CD4-positive, alpha-beta memory T cell (primary cell): ENCODE measurements at regions not wholly inside any gene's neighbourhood (a gene's known extent, or its start where the extent isn't known, plus 50 kb on each side); places are given as distances from the start of the nearest gene placed in this dataset.

Source experiments
- CTCF ChIA-PET: fragments of 350-600 bp; sonication (Branson Sonifier 250); formaldehyde crosslinking; loops from one replicate; lab custom pipeline; 2021; ENCODE audit warnings: inconsistent platforms; ENCODE audit not compliant: partially characterized antibody; lab: Charles Lee
- POLR2A ChIA-PET: fragments of 350-600 bp; sonication (Branson Sonifier 250); formaldehyde crosslinking; loops from one replicate; lab custom pipeline; 2021; ENCODE audit not compliant: partially characterized antibody; lab: Charles Lee
- DNase-seq, 5 donors: peaks; one replicate each; pipeline versions ENCODE4 v3.0.0 to v3.0.0-alpha.2; 2020 to 2022; ENCODE audit warnings: mixed read lengths in 1 of 5
- H3K27ac ChIP-seq: one replicate; pipeline ENCODE4 v1.7.0; 2013; ENCODE audit warnings: low read depth, low read length
- H3K27me3 ChIP-seq: 2 replicates; pipeline ENCODE4 v1.7.0; 2013; ENCODE audit warnings: mild to moderate bottlenecking, low read length, moderate library complexity; ENCODE audit not compliant: insufficient read depth
- H3K36me3 ChIP-seq: 2 replicates; pipeline ENCODE4 v1.7.0; 2013; ENCODE audit warnings: mild to moderate bottlenecking, low read length, moderate library complexity; ENCODE audit not compliant: insufficient read depth
- H3K4me1 ChIP-seq: 2 replicates; pipeline ENCODE4 v1.7.0; 2013; ENCODE audit warnings: mild to moderate bottlenecking, low read length, moderate library complexity; ENCODE audit not compliant: insufficient read depth
- H3K4me3 ChIP-seq, 2 donors: one replicate each; pipeline ENCODE4 v1.7.0; 2013; ENCODE audit warnings: low read length in 2 of 2, mild to moderate bottlenecking in 1 of 2
- H3K9me3 ChIP-seq, 2 donors: one replicate each; pipeline ENCODE4 v1.7.0; 2013; ENCODE audit warnings: low read length in 2 of 2, control low read depth in 1 of 2; ENCODE audit not compliant: control insufficient read depth in 1 of 2
- H3K27ac Mint-ChIP-seq, 7 donors: one replicate each; pipeline ENCODE4 v1.8.0; 2020 to 2021; ENCODE audit warnings: mixed read lengths in 7 of 7, mild to moderate bottlenecking in 6 of 7, inconsistent platforms in 3 of 7, moderate library complexity in 3 of 7
- H3K27me3 Mint-ChIP-seq, 2 donors: one replicate each; pipeline ENCODE4 v1.8.0; 2020 to 2021; ENCODE audit warnings: mixed read lengths in 2 of 2
- H3K36me3 Mint-ChIP-seq, 2 donors: one replicate each; pipeline ENCODE4 v1.8.0; 2020 to 2021; ENCODE audit warnings: mixed read lengths in 2 of 2, inconsistent platforms in 1 of 2, mild to moderate bottlenecking in 1 of 2
- H3K4me1 Mint-ChIP-seq, 4 donors: one replicate each; pipeline ENCODE4 v1.8.0; 2020 to 2021; ENCODE audit warnings: mixed read lengths in 4 of 4, mild to moderate bottlenecking in 1 of 4
- H3K4me3 Mint-ChIP-seq, 8 donors: one replicate each; pipeline ENCODE4 v1.8.0; 2020 to 2021; ENCODE audit warnings: mixed read lengths in 8 of 8, mild to moderate bottlenecking in 7 of 8, moderate library complexity in 6 of 8, inconsistent platforms in 3 of 8
- H3K9me3 Mint-ChIP-seq, 8 donors: one replicate each; pipeline ENCODE4 v1.8.0; 2020 to 2021; ENCODE audit warnings: mixed read lengths in 8 of 8, mild to moderate bottlenecking in 5 of 8, inconsistent platforms in 3 of 8, moderate library complexity in 1 of 8
- intact Hi-C: fragments of 100-400 bp; cut with micrococcal nuclease; formaldehyde crosslinking; loops from one replicate; pipeline ENCODE4 v1.15.1; 2023

- no peak overlapping the region for H3K27ac ChIP-seq
- H3K36me3 ChIP-seq: no peaks in the 10 kb centered on the region
- H3K27ac Mint-ChIP-seq: no peak overlapping the region
- H3K9me3 Mint-ChIP-seq: peaks cover 0 to 2% (median 0%) of the 10 kb centered on the region in 8 donors
- H3K4me3 Mint-ChIP-seq: no peak overlapping the region
- no peaks in the 10 kb centered on the region for H3K4me1 Mint-ChIP-seq
- H3K36me3 Mint-ChIP-seq: no peaks in the 10 kb centered on the region
- H3K4me1 ChIP-seq: no peaks in the 10 kb centered on the region
- H3K4me3 ChIP-seq: no peak overlapping the region
- POLR2A ChIA-PET: no interaction called here
- H3K9me3 ChIP-seq: no peaks in the 10 kb centered on the region
- CTCF ChIA-PET: no interaction called here
- no peaks in the 10 kb centered on the region for H3K27me3 Mint-ChIP-seq
- intact Hi-C loops: no loop called here
- no peak for DNase-seq
- no peaks in the 10 kb centered on the region for H3K27me3 ChIP-seq
Measured at GRCh38 chr21:30104241-30104640, 62.4 kb downstream of the CLDN17 start.

GRCh38 chr21:30102871-30103270 is 63.7 kb downstream of the CLDN17 start:
- Mint-ChIP-seq H3K36me3 (no peaks in the 10 kb centered on the region), H3K27me3 (no peaks in the 10 kb centered on the region), H3K9me3 (peaks cover 0 to 2% (median 0%) of the 10 kb centered on the region in 8 donors), H3K4me1 (no peaks in the 10 kb centered on the region), H3K4me3 (no peak overlapping the region), H3K27ac (no peak overlapping the region)
- no peak overlapping the region for H3K4me3 ChIP-seq
- ChIA-PET CTCF (no interaction called here), POLR2A (no interaction called here)
- no peaks in the 10 kb centered on the region for H3K27me3 ChIP-seq
- H3K9me3 ChIP-seq: no peaks in the 10 kb centered on the region
- H3K27ac ChIP-seq: no peak overlapping the region
- H3K4me1 ChIP-seq: no peaks in the 10 kb centered on the region
- H3K36me3 ChIP-seq: no peaks in the 10 kb centered on the region
- intact Hi-C loops: no loop called here
- no peak for DNase-seq

- Mint-ChIP-seq H3K27ac (no peak overlapping the region), H3K4me3 (no peak overlapping the region), H3K9me3 (peaks cover 0 to 2% (median 0%) of the 10 kb centered on the region in 8 donors), H3K36me3 (no peaks in the 10 kb centered on the region), H3K4me1 (no peaks in the 10 kb centered on the region), H3K27me3 (no peaks in the 10 kb centered on the region)
- no peak overlapping the region for H3K27ac ChIP-seq
- CTCF ChIA-PET: no interaction called here
- H3K27me3 ChIP-seq: no peaks in the 10 kb centered on the region
- H3K4me1 ChIP-seq: no peaks in the 10 kb centered on the region
- intact Hi-C loops: no loop called here
- no peaks in the 10 kb centered on the region for H3K9me3 ChIP-seq
- POLR2A ChIA-PET: no interaction called here
- H3K36me3 ChIP-seq: no peaks in the 10 kb centered on the region
- H3K4me3 ChIP-seq: no peak overlapping the region
- no peak for DNase-seq
Measured at GRCh38 chr21:30101967-30102366, 64.6 kb downstream of the CLDN17 start.

- no peaks in the 10 kb centered on the region for H3K9me3 ChIP-seq
- H3K27ac ChIP-seq: no peak overlapping the region
- H3K4me1 Mint-ChIP-seq: no peaks in the 10 kb centered on the region
- H3K4me3 Mint-ChIP-seq: no peak overlapping the region
- POLR2A ChIA-PET: no interaction called here
- intact Hi-C loops: no loop called here
- peaks cover 0 to 3% (median 0%) of the 10 kb centered on the region in 8 donors for H3K9me3 Mint-ChIP-seq
- CTCF ChIA-PET: no interaction called here
- H3K27me3 Mint-ChIP-seq: no peaks in the 10 kb centered on the region
- H3K27me3 ChIP-seq: no peaks in the 10 kb centered on the region
- H3K27ac Mint-ChIP-seq: no peak overlapping the region
- DNase-seq: no peak
- no peaks in the 10 kb centered on the region for H3K4me1 ChIP-seq
- no peaks in the 10 kb centered on the region for H3K36me3 ChIP-seq
- H3K36me3 Mint-ChIP-seq: no peaks in the 10 kb centered on the region
- no peak overlapping the region for H3K4me3 ChIP-seq
Measured at GRCh38 chr21:30097791-30098190, 68.8 kb downstream of the CLDN17 start.

GRCh38 chr21:30083225-30083945 is 83.2 kb downstream of the CLDN17 start:
- POLR2A ChIA-PET: no interaction called here
- intact Hi-C loops: no loop called here
- Mint-ChIP-seq H3K4me3 (no peak overlapping the region), H3K27me3 (no peaks in the 10 kb centered on the region), H3K27ac (no peak overlapping the region), H3K4me1 (no peaks in the 10 kb centered on the region), H3K9me3 (peaks cover 0 to 7% (median 3%) of the 10 kb centered on the region in 8 donors), H3K36me3 (no peaks in the 10 kb centered on the region)
- H3K36me3 ChIP-seq: no peaks in the 10 kb centered on the region
- CTCF ChIA-PET: no interaction called here
- no peaks in the 10 kb centered on the region for H3K27me3 ChIP-seq
- H3K27ac ChIP-seq: no peak overlapping the region
- no peak overlapping the region for H3K4me3 ChIP-seq
- H3K9me3 ChIP-seq: no peaks in the 10 kb centered on the region
- no peak for DNase-seq
- no peaks in the 10 kb centered on the region for H3K4me1 ChIP-seq

GRCh38 chr21:30081506-30081905 is 85.1 kb downstream of the CLDN17 start:
- CTCF ChIA-PET: no interaction called here
- Mint-ChIP-seq H3K4me3 (no peak overlapping the region), H3K27me3 (no peaks in the 10 kb centered on the region), H3K4me1 (no peaks in the 10 kb centered on the region), H3K36me3 (no peaks in the 10 kb centered on the region), H3K9me3 (peaks cover 0 to 14% (median 5%) of the 10 kb centered on the region in 8 donors), H3K27ac (no peak overlapping the region)
- Histone ChIP-seq H3K27me3 (no peaks in the 10 kb centered on the region), H3K36me3 (no peaks in the 10 kb centered on the region), H3K9me3 (no peaks in the 10 kb centered on the region), H3K4me1 (no peaks in the 10 kb centered on the region), H3K4me3 (no peak overlapping the region), H3K27ac (no peak overlapping the region)
- DNase-seq: no peak
- POLR2A ChIA-PET: no interaction called here
- intact Hi-C loops: no loop called here

- Mint-ChIP-seq H3K36me3 (no peaks in the 10 kb centered on the region), H3K27me3 (peaks cover 0 to 2% of the 10 kb centered on the region in 2 donors), H3K4me3 (no peak overlapping the region), H3K27ac (no peak overlapping the region), H3K9me3 (peaks cover 0 to 27% (median 6%) of the 10 kb centered on the region in 8 donors), H3K4me1 (no peaks in the 10 kb centered on the region)
- intact Hi-C loops: no loop called here
- Histone ChIP-seq H3K4me3 (no peak overlapping the region), H3K27ac (no peak overlapping the region), H3K9me3 (no peaks in the 10 kb centered on the region), H3K4me1 (no peaks in the 10 kb centered on the region), H3K36me3 (no peaks in the 10 kb centered on the region), H3K27me3 (no peaks in the 10 kb centered on the region)
- no peak for DNase-seq
- ChIA-PET CTCF (no interaction called here), POLR2A (no interaction called here)
Measured at GRCh38 chr21:30072496-30072895, 94.1 kb downstream of the CLDN17 start.
